ENCODE measurements at regions not wholly inside any gene's neighbourhood (a gene's known extent, or its start where the extent isn't known, plus 50 kb on each side); places are given as distances from the start of the nearest gene placed in this dataset.

DNA sequence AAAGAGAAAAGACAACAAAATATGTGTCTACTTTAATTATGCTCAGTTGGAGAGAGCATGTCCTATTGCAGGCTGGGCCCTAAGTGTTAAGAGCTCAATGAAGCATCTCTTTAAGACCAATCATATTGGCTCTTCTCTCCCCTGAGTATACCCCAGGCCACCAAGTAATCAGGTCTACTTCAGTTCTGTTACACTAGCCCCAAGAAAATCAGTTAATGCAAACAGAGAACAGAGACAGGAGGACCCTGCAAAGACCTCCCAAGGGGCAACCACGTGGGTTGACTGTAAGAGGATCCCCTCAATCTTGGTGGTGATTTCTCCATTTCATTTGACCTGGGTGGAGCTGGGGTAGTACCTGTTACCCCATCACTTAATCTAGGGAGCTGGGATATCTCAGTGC lies 451.0 kb upstream of the ZNF507 start:
- TF ChIP-seq, protein P1, sequence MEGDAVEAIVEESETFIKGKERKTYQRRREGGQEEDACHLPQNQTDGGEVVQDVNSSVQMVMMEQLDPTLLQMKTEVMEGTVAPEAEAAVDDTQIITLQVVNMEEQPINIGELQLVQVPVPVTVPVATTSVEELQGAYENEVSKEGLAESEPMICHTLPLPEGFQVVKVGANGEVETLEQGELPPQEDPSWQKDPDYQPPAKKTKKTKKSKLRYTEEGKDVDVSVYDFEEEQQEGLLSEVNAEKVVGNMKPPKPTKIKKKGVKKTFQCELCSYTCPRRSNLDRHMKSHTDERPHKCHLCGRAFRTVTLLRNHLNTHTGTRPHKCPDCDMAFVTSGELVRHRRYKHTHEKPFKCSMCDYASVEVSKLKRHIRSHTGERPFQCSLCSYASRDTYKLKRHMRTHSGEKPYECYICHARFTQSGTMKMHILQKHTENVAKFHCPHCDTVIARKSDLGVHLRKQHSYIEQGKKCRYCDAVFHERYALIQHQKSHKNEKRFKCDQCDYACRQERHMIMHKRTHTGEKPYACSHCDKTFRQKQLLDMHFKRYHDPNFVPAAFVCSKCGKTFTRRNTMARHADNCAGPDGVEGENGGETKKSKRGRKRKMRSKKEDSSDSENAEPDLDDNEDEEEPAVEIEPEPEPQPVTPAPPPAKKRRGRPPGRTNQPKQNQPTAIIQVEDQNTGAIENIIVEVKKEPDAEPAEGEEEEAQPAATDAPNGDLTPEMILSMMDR (IDR thresholded peaks at IDR 0.05; ENCODE audit: insufficient read depth, low read depth, low read length), result no peak
- no peak for TF ChIP-seq EZH2 (IDR thresholded peaks at IDR 0.05; ENCODE audit: insufficient read depth, low read length)

All from astrocyte (in vitro differentiated cells and primary cell).